HG02870 (cell line): ENCODE measurements at regions not wholly inside any gene's neighbourhood (a gene's known extent, or its start where the extent isn't known, plus 50 kb on each side); places are given as distances from the start of the nearest gene placed in this dataset.

ENCODE experiments used
- ATAC-seq: cut with Tn5 transposase; IDR thresholded peaks from one replicate; pipeline ENCODE4 v1.9.1; 2021; ENCODE audit warnings: mild to moderate bottlenecking, moderate library complexity; ENCODE audit not compliant: unreplicated experiment

DNA sequence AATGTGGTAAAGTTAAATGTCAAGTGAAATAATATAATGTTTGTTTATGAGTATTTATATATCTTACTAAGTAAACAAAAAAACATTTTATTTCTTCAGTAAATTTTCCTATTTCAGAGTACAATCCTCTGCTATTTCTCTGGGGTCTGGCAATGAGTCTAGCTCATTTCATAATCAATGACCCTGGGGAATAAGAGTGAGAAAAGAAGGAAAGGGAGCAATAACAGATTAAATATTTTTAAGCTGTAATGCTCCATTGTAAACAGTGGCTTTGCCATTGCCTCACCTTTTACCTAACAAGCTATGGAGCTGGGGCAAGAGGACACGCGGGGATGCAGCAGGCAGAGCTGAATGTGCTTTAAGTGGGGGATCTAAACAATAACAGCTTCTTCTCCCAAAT is 1071.9 kb downstream of the FLRT2 start:
- ATAC-seq: no peak

DNA sequence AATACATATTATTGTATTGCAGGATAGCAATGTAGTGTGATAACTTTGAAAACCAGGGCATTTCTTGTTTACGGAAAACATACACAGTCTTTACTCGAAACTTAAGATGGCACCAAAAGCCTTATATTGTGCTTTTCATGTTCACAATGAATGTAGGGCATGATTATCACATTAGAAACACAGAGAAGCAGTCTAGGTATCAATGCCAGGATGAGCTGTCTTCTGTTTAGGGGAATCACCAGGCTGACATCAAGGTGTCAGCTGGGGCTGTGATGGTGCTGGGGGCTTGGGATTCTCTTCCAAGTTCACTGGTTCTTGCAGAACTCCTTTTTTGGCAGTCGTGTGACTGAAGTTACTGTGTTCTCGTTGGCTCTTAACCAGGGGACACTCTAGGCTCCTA is 1067.3 kb downstream of the FLRT2 start:
- ATAC-seq: no peak

DNA sequence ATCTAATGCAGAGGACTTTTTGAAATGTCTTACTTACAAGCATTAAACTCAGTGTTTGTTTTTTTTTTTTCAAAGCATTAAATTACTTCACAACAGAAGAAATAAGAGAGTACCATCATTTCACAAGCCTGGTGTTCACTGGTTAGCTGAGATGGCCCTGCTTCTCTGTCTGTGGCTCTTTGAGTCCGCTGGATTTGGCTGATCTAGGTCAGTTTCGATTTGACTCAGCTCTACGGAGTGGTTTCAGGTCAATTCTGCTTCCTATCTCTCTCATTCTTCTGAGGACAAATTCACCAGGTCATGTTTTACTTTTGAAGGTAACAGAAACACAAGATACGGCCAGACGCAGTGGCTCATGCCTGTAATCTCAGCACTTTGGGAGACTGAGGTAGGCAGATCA is 1066.1 kb downstream of the FLRT2 start:
- peak; percentile 66 for ATAC-seq

DNA sequence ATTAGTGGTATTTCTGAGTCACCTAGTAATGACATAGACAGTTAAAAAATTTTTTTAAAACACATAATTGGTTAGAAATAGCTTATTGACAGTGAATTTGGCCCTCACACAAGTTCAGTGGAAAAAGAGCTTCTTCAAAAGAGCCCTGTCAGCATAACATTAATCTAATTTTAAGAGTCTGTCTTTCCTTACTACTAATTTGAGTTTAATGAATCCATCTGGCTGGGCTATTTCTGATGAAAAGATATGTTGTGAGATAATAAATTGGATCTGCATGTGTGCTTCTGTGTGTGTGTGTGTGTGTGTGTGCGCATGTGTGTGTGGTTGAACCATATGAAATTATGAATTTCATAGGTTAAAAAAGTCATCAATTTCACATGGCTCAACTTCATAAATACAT is 1045.2 kb downstream of the FLRT2 start:
- no peak for ATAC-seq

DNA sequence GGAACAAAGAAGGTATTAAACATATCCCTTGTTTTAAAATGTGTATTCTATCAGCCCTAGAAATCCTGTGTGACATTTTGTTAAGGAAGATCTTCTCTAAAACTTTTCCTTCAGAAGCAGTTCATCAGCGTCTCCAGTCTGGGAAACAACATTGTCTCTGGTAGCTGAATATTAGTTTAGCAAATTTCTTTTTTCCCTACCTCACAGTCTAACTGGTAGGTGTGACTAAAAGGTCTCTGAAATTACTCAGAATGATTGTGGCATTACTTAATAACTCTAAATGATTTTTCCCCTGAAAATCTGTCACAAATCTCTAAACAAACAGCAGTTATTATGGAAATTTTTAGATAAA is 1044.8 kb downstream of the FLRT2 start:
- no peak for ATAC-seq

DNA sequence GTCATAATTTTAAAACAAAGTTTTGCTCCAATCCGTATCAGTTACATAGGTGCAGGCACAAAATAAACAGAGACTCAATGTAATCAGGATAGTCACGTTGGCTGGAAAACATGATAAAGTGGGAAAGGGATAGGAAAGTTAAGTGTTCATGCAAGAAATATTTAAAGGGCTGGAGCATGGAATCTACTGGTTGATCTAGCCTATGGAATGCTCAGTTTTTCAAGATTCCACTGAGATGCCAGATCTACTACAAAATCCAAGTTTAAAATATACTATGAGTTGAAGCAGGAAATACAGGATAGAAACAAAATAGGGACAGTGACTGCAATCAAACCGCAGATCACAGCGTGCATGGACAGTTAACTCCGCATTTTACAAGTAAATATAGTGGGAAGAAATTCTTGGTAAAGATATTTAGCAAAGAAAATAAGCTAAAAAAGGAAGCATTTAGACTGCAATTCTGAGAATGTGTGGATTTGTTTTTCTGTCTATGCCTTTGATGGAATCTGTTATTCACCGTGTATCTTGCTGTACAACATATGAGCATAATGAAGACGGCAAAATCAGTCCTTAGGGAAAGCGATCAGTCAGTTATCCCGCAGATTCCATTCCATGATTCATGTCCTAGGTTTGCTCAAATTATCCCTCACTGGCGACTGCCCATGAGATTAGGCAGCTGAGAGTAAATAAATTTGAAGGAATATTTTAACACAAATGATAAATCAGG is 1044.3 kb downstream of the FLRT2 start:
- no peak for ATAC-seq

DNA sequence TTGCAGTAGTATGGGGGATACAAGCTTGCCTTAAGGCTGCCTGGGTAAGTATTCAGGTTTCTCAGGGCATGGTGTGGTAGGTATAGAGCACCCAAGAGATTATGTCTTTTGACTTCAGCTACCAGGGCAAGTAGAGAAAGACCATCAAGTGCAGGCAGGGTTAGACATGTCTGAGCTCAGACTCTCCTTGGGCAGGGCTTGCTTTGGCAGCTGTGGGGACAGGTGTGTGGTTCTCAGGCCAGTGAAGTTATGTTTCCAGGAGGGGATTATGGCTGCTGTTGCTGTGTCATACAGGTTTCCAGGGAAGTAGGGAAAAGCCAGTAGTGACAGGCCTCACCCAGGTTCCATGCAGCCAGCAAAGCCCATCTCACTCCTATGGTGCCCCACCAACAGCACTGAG is 1040.4 kb downstream of the FLRT2 start:
- ATAC-seq: no peak

DNA sequence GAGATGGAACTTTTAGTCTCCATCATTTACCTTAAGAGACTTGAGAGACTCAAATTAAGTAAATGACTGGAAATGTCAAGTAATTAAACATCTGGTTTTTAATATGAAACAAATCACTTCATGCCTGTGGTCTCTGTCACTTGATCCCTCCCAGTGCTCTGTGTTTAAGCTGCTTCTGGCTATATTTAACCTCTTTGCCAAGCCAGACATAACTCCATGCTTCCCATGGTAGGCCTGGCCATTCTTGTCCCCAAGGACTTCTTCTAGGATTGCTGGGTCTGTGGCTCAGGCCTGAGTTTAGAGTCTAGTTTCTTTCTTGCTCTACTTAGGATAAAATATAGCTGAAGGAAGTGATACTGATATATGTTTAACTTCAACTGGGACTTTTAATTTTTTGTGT is 1013.6 kb downstream of the FLRT2 start:
- no peak for ATAC-seq

DNA sequence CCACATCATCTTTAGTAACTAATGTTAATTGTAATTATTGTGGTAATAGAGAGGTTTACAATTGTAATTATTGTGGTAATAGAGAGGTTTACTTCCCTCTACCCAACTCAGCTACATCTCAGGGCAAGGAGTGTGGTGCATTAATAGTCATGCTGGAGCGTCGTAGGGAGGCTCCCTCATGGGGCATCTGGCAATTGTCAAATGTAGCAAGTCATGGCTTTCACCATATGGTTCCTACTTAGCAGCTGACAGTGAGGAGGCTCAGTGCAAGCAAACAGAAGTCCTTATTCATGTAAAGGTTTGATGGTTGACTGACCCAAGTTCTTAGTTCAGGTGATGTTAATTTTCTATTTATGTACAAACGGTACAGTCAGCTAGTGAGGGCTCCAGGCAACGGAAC is 1012.0 kb downstream of the FLRT2 start:
- no peak for ATAC-seq

DNA sequence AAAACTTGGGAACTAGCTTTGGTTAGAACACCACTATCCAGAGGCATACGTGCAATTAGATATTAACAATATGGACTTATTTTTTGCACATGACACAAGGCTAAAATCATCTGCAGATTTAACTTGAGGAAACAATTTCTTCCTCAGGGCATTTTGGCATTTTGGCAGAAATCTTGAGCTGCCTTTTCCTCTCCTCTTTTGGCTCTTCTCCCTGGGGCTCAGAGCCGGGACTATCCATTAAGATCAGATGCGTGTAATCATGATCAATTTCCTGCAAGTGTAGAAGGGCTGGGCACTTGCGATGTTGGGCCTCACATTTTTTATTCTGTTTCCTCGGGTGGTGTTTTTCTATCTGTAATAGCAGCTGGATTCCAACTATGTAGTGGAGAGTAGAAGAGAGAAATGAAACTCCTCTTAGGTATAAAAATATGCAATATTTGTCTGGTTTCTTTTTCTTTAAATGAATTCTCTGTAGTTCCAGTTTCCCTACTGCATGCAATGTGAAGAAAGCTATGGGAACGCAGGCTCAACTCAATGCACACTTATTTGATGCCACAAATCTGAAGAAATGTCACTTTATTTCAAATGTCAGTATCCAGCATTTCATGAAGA is 1010.8 kb downstream of the FLRT2 start:
- no peak for ATAC-seq

DNA sequence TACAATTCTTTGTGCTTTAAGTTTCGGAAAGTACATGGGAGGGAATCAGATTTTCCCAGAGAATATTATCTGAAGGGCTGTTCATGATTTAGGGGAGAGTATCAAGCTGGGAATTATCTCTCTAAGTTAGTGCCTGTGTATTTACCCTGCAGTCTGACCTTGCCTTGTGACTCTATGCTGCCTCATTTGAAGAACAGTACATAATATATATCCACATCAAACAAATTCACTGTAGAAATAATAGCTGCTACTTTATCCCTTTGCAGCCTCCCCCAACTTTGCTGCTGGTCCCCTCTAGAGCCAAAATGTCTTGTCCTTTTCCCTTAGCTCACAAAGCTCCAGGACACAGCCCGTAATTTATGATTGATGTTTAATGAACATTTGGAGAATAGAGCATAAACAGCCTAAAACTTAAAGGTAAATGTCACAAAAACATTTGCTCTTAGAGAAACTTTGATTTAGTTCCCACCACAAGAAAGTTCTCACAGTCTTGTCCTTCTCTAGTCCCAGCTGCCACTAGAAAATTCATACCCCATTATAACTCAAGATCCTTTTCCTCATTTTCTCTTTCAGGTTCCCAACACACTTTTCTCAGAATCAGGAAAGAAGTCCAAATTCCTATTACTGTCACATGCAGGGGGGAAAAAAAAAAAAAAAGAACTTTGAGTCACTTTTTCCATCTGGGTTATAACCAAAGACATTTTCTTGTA is 1009.6 kb downstream of the FLRT2 start:
- ATAC-seq: no peak

DNA sequence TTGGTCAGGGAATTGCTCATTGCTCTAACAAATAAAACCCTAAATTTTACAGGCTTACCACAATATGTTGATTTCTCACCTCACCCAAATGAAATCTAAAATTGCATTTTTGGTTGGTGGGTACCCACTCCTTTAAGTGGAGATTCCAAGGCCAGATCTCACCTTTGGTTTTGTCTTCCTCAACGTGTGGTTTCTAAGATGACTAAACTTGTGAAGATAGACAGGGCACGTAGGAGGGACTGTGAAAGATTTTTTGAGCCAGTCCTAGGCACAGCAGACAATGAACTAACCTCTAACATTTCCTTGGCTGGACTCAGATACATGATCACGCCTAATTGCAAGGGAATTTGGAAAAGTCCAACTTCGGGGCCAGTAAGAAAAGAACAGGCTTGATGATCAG is 1003.9 kb downstream of the FLRT2 start:
- ATAC-seq: no peak

DNA sequence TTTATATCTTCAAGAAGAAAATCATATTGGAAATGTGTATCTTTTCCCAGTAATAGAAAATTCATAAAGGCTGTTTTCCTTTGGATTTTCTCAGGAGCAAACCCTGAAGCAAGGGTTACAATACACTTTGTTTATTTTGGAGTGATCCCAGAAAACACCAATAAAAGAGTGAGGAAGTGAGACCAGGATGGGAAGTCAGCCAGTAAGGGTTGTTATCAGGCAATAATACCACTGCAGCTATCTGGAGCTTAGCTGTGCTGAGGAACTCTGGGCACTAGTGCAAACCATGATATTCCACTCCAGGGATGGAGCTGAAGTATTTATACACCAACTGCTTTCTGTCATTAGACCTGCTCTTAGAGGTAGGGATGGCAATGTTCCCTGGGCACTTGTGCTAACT is 1002.3 kb downstream of the FLRT2 start:
- ATAC-seq: no peak

DNA sequence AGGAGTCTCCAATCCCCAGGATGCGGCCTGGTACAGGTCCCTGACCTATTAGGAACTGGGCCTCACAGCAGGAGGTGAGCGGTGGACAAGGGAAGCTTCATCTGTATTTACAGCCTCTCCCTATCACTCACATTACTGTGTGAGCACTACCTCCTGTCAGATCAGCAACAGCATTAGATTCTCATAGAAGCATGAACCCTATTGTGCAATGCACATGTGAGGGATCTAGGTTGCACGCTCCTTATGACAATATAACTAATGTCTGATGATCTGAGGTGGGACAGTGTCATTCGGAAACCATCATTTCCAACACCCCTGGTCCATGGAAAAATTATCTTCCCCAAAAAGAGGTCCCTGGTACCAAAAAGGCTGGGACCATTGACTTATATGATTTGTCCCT is 1000.5 kb downstream of the FLRT2 start:
- ATAC-seq: no peak

DNA sequence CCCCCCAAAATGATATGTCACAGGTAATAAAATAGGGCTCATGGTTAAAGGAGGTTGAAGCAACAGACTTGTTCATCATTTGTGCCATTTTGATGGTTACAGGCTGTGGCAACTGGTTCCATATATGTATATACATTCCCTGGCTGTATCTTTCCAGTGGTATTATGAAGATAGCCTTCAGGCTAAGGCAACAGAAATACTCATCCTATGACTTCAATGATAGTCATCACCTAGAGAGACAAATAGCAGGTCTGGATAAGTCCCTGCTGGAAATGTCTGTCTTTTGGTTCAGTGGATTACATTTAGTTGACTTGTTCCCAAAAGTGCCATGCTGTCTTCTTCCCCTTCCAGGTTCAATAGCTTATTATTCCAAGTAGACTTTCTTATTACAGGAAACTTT is 997.4 kb downstream of the FLRT2 start:
- no peak for ATAC-seq

DNA sequence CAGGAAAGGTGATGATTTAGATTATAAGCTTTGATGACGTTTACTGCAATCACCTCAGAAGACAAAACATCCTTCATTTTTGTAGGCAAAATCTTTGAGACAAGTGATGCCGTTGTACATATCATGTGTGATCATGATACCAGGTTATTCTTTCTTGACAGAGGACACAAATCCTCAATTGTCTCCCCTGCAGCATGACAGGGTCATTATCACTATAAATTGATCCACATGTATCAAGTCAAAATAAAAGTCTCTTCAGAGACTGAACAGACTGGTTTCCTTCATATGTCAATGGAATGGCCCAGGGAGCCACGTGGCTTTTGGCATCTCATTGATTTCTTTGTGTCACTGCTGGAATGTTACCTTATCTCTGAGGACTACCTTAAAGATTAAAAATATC is 995.7 kb downstream of the FLRT2 start:
- ATAC-seq: no peak

DNA sequence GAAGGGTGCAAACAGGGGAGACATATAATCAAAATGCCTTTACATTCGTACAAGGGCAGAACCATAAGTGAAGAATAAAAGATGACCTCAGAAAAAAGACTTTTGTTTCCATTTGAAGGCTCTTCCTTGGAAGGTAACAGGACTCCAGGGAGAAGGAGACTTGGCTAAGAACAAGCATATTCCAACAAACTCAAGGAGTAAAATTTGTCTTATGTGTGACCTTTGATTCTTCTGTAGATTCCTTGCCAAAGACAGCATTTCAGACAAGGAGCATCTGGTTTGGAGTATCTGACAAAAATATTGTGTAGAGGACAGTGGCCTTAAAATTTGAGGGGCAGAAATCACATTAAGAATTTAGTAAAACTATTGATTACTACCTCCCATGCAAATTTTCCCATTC is 991.9 kb downstream of the FLRT2 start:
- ATAC-seq: no peak

DNA sequence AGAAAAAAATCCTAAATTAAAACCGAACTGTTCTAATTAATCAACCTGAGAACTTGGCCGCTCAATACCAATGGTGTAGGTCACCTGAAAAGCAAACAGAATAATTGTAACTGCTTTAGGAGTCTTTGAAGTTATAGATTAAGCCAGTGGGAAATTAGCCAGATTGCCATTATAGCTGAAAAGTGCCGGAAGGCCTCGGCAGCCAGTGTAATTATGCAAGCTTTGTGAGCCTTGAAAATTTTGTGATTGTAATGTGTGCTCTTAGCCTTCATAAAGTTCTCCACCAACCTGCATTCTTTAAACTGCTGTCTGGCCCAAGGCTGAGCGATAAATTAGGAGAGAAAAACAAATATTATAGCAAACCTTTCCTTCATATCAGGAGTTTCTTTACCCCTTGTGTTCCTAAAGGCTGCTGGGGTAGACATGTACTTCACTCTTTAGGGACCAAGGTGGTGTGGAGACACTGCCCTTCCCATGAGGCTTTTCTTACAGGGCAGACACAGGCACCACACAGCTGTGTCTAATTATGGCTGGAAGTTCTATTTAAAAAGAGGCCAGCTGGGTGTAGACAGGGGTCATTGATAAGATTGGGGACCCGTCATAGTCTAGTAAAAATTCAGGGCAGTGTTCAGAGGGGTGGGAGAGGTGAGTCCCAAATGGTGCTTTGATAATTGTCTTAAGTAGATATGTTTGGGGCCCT is 991.2 kb downstream of the FLRT2 start:
- no peak for ATAC-seq

DNA sequence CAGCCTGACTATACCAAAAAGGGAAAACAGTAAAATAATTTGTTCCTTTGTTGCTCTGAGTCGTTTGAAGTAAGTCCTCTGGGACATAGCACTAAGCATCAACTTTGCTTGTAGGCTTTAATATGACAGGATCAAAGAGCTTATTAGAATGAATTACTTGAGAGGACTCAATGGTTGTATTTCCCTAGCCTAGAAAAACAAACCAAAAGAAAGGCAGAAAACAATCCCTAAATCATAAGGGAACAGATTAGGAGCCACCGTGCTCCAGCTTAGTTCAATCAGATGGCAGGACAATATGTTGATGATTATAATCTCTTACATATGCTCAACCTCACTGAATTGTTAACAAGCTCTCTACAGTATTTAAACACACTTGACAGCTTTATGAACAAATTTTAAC is 988.4 kb downstream of the FLRT2 start:
- ATAC-seq: no peak

DNA sequence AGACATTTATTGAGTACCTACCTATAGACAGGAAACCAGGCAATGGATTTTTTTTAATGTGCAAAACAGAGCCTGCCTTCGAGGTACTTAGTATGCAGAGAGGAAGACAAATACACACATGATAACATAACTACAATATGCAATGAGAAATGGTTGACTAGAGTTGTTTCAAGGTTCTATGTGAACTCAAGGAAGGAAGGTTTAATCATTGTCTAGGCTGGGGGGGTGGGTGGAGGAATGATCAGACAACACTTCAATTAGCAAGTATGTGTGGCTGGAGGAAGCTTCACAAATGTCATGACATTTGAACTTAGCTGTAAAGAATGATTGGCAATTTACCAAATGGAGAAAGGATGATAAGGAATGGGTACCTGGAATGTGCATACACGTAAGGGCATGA is 985.3 kb downstream of the FLRT2 start:
- ATAC-seq: no peak

DNA sequence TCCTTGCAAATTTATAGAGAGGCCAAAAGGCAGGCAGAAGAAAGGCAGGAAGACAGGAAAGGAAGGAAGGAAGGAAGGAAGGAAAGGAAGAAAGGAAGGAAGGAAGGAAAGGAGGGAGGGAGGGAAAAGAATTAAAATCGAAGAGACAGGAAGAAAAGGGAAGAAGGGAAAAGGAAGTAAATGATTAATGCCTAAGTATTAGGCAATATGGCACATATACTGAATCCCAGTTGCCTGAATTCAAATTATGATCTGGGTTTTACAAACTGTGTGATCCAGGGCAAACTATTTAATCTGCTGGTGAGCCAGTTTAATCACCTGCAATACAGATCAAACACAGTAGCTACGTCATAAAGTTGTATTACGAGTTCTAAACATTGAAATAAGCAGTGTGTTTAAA is 983.6 kb downstream of the FLRT2 start:
- no peak for ATAC-seq

DNA sequence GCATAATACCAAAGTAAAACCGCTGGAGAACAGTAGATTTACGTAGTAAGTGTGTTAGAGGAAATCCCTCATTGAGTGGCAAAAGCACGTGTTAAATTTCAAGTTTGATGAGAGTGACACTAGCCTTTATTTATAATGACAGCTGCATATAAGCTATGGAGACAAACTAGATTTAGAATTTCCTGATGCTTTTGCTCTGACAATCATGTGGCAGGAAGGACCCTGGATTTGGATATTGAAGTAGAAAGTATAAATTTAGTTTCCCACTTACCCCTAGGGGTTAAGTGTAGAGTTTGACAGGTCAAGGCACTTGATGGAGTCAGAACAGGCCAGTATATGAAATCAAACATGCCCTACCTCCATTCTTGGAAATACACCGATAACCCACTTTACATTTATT is 983.1 kb downstream of the FLRT2 start:
- ATAC-seq: no peak
